Endothelial cell (in vitro differentiated cells): ENCODE measurements at regions not wholly inside any gene's neighbourhood (a gene's known extent, or its start where the extent isn't known, plus 50 kb on each side); places are given as distances from the start of the nearest gene placed in this dataset.

Experiments
- DNase-seq: peaks from one replicate; pipeline ENCODE4 v3.0.0; 2021; ENCODE audit warnings: low spot score
- H3K27ac Mint-ChIP-seq: one replicate; pipeline ENCODE4 v1.8.0; 2021; ENCODE audit warnings: mixed read lengths, inconsistent platforms; ENCODE audit not compliant: unreplicated experiment
- H3K27me3 Mint-ChIP-seq: one replicate; pipeline ENCODE4 v1.8.0; 2021; ENCODE audit warnings: mild to moderate bottlenecking, moderate library complexity, mixed read lengths, inconsistent platforms; ENCODE audit not compliant: unreplicated experiment
- H3K36me3 Mint-ChIP-seq: one replicate; pipeline ENCODE4 v1.8.0; 2021; ENCODE audit warnings: mild to moderate bottlenecking, low read depth, mixed read lengths, inconsistent platforms; ENCODE audit not compliant: unreplicated experiment
- H3K4me1 Mint-ChIP-seq: one replicate; pipeline ENCODE4 v1.8.0; 2021; ENCODE audit warnings: mild to moderate bottlenecking, mixed read lengths, inconsistent platforms; ENCODE audit not compliant: unreplicated experiment
- H3K4me3 Mint-ChIP-seq: one replicate; pipeline ENCODE4 v1.8.0; 2021; ENCODE audit warnings: mild to moderate bottlenecking, mixed read lengths, inconsistent platforms; ENCODE audit not compliant: unreplicated experiment
- H3K9me3 Mint-ChIP-seq: one replicate; pipeline ENCODE4 v1.8.0; 2021; ENCODE audit warnings: mixed read lengths, inconsistent platforms; ENCODE audit not compliant: unreplicated experiment
- TF ChIP-seq, protein P1 (sequence below): fragments of 200-600 bp; sonication (generic); IDR thresholded peaks from one replicate; pipeline ENCODE4 v1.5.0; 2021; ENCODE audit warnings: antibody characterized with exemption; ENCODE audit not compliant: unreplicated experiment

DNA sequence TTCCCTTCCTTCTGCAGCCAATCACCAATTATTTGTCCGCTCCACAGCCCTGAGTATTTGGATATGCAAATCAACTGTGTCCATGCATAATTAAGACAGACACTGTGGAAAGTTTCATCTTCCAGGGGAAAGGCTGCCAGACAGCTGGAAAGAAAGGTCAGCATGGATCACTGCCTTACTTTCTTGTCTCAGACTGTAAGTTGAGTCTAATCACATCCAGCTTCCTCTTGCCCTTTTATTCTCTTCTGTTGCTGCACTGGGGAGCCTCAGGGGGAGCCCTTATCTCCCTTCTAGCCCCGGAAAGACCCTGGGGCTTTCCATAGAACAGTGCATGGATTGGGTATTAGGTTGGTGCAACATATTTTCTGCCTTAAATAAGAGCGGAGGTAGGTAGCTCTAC is 182.9 kb downstream of the OMA1 start:
- no peak for DNase-seq
- Mint-ChIP-seq H3K27me3 (no peaks in the 10 kb centered on the region), H3K4me1 (no peaks in the 10 kb centered on the region), H3K27ac (no peak overlapping the region), H3K36me3 (no peaks in the 10 kb centered on the region), H3K4me3 (no peak overlapping the region), H3K9me3 (no peaks in the 10 kb centered on the region)
- TF ChIP-seq, protein P1, sequence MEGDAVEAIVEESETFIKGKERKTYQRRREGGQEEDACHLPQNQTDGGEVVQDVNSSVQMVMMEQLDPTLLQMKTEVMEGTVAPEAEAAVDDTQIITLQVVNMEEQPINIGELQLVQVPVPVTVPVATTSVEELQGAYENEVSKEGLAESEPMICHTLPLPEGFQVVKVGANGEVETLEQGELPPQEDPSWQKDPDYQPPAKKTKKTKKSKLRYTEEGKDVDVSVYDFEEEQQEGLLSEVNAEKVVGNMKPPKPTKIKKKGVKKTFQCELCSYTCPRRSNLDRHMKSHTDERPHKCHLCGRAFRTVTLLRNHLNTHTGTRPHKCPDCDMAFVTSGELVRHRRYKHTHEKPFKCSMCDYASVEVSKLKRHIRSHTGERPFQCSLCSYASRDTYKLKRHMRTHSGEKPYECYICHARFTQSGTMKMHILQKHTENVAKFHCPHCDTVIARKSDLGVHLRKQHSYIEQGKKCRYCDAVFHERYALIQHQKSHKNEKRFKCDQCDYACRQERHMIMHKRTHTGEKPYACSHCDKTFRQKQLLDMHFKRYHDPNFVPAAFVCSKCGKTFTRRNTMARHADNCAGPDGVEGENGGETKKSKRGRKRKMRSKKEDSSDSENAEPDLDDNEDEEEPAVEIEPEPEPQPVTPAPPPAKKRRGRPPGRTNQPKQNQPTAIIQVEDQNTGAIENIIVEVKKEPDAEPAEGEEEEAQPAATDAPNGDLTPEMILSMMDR: no peak

DNA sequence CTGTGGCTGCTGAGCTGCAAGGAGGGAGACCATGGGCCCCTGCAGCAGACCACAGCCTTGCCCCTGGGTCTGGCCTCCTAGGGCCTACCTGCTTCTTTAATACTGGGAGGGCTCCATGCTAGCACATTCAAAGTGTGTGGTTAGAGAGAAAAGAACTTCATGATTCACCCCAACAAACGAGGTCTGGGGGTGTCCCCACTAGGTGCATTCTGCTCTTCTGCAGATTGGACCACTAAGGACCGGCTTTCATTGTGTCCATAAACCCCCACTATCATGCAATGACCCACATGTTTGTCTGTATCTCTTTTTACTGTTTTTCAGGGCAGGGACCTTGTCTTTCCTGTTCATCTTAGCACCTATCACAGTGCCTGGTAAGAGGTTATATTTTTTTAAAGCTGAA is 185.4 kb downstream of the OMA1 start:
- Mint-ChIP-seq H3K36me3 (no peaks in the 10 kb centered on the region), H3K4me1 (peaks cover 2% of the 10 kb centered on the region), H3K27me3 (no peaks in the 10 kb centered on the region), H3K27ac (no peak overlapping the region), H3K4me3 (no peak overlapping the region), H3K9me3 (no peaks in the 10 kb centered on the region)
- TF ChIP-seq, protein P1: no peak
- no peak for DNase-seq

DNA sequence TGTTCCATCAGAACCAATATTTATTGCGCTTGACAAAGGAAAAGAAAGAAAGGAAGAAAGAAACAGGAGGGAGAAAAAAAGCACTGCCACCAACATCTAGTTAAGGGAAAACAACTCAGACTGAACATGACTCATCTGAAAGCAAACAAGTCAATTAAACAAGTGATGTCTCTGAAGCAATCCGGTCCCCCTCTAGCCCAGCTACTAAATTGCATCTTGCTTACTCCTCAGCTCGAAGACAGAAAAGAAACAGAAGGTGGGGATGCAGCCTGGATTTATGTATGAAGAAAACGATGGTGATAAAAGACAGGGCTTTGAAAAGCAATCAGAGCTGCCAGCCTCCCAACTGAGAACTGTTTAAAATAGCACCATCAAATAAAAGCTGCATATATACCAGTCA is 188.2 kb downstream of the OMA1 start:
- no peaks in the 10 kb centered on the region for H3K9me3 Mint-ChIP-seq
- H3K27me3 Mint-ChIP-seq: no peaks in the 10 kb centered on the region
- H3K27ac Mint-ChIP-seq: no peak overlapping the region
- H3K36me3 Mint-ChIP-seq: no peaks in the 10 kb centered on the region
- no peak overlapping the region for H3K4me3 Mint-ChIP-seq
- no peak for DNase-seq
- H3K4me1 Mint-ChIP-seq: peaks cover 2% of the 10 kb centered on the region
- TF ChIP-seq, protein P1: no peak

DNA sequence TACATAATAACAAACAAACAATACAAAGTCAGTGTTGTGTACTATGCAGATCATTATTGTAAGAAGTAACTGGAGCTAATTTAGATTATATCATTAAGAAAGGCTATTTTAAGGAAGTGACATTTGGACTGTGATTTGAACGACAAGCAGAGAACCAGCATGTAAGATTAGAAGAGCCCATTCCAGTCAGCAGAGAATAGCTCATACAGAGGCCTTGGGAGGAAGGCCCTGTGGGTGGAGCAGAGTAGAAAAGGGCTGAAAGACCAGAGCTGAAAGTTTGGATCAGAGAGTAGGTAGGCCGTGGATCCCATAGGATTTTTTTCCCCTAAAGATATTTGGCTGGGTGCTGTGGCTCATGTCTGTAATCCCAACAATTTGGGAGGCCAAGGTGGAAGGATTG is 190.1 kb downstream of the OMA1 start:
- Mint-ChIP-seq H3K27ac (no peak overlapping the region), H3K27me3 (no peaks in the 10 kb centered on the region), H3K4me3 (no peak overlapping the region), H3K4me1 (peaks cover 2% of the 10 kb centered on the region), H3K36me3 (no peaks in the 10 kb centered on the region), H3K9me3 (no peaks in the 10 kb centered on the region)
- TF ChIP-seq, protein P1: no peak
- DNase-seq: no peak

DNA sequence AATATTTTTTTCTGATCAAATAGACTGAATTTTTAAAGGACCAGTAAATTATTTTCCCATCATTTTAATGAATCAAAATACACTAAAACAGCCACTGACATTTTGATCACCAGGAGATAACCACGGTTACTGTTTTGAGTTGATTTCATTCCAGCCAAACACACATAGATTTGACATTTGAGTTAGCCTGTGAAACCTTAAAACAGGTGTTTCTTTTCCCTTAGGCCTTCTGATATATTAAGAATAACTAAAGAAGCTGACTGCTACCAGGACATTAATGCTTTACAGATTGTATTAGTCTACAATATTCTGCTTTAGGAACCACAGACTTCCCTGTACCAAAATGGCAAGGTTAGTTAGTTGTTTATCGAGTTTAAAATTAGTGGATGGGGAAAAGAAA is 193.4 kb downstream of the OMA1 start:
- no peaks in the 10 kb centered on the region for H3K9me3 Mint-ChIP-seq
- no peaks in the 10 kb centered on the region for H3K27me3 Mint-ChIP-seq
- peaks cover 2% of the 10 kb centered on the region for H3K4me1 Mint-ChIP-seq
- H3K36me3 Mint-ChIP-seq: no peaks in the 10 kb centered on the region
- TF ChIP-seq, protein P1: no peak
- H3K4me3 Mint-ChIP-seq: no peak overlapping the region
- H3K27ac Mint-ChIP-seq: no peak overlapping the region
- DNase-seq: no peak
